GM23338 (cell line): ENCODE measurements at regions not wholly inside any gene's neighbourhood (a gene's known extent, or its start where the extent isn't known, plus 50 kb on each side); places are given as distances from the start of the nearest gene placed in this dataset.

Experiments used
- CTCF ChIP-seq, 2 experiments: fragments of 200-600 bp in 1 of 2; sonication (generic) in 1 of 2; conservative IDR thresholded peaks; 2 replicates each; pipeline versions ENCODE4 v1.5.1 to v1.6.1; 2016 to 2017; ENCODE audit warnings: antibody characterized with exemption in 2 of 2, low read depth in 2 of 2, mild to moderate bottlenecking in 2 of 2, moderate library complexity in 1 of 2
- POLR2AphosphoS5 ChIP-seq: IDR thresholded peaks from 2 replicates; pipeline ENCODE4 v1.6.1; 2016; ENCODE audit warnings: antibody characterized with exemption, low read depth
- REST ChIP-seq: IDR thresholded peaks from one replicate; pipeline ENCODE4 v1.6.1; 2018; ENCODE audit warnings: antibody characterized with exemption; ENCODE audit not compliant: unreplicated experiment

- TF ChIP-seq CTCF (conservative IDR thresholded peaks at IDR 0.05; ENCODE audit: low read depth in 2 of 2), result no peak
- no peak for TF ChIP-seq REST
- TF ChIP-seq POLR2AphosphoS5, result no peak
Measured at GRCh38 chr12:114924946-114925475, 241.0 kb upstream of the TBX3 start.
